DOHH2 (cell line): ENCODE measurements at regions not wholly inside any gene's neighbourhood (a gene's known extent, or its start where the extent isn't known, plus 50 kb on each side); places are given as distances from the start of the nearest gene placed in this dataset.

Source experiments
- H3F3A ChIP-seq: fragments of 200-600 bp; sonication (generic), shearing (Covaris generic); 2 replicates; pipeline ENCODE4 v1.6.0; 2016; ENCODE audit warnings: antibody characterized with exemption, mild to moderate bottlenecking; ENCODE audit not compliant: control insufficient read depth, insufficient read depth
- H3K27ac ChIP-seq: fragments of 200-600 bp; sonication (generic); 2 replicates; pipeline ENCODE4 v1.5.1; 2014; ENCODE audit warnings: low read depth, mild to moderate bottlenecking, low read length, moderate library complexity
- H3K27me3 ChIP-seq: fragments of 200-600 bp; sonication (generic); 2 replicates; pipeline ENCODE4 v1.6.1; 2014; ENCODE audit warnings: mild to moderate bottlenecking, low read length, mixed read lengths; ENCODE audit not compliant: control insufficient read depth
- H3K36me3 ChIP-seq: fragments of 200-600 bp; sonication (generic); 2 replicates; pipeline ENCODE4 v1.6.1; 2014; ENCODE audit warnings: mild to moderate bottlenecking, low read length, moderate library complexity, mixed read lengths; ENCODE audit not compliant: control insufficient read depth
- H3K4me1 ChIP-seq: fragments of 200-600 bp; sonication (generic); 2 replicates; pipeline ENCODE4 v1.6.1; 2014; ENCODE audit warnings: mild to moderate bottlenecking, low read length, mixed read lengths; ENCODE audit not compliant: control insufficient read depth
- H3K4me2 ChIP-seq: fragments of 200-600 bp; sonication (generic); 2 replicates; pipeline ENCODE4 v1.6.0; 2014; ENCODE audit warnings: mild to moderate bottlenecking, low read length, moderate library complexity
- H3K4me3 ChIP-seq: fragments of 200-600 bp; sonication (generic); 2 replicates; pipeline ENCODE4 v1.5.1; 2014; ENCODE audit warnings: mild to moderate bottlenecking, low read length, mixed read lengths
- H3K79me2 ChIP-seq: fragments of 200-600 bp; sonication (generic); 2 replicates; pipeline ENCODE4 v1.6.1; 2014; ENCODE audit warnings: mild to moderate bottlenecking, low read length, mixed read lengths; ENCODE audit not compliant: control insufficient read depth
- H3K9me2 ChIP-seq: fragments of 200-600 bp; sonication (generic); replicated peaks from 2 replicates; pipeline ENCODE4 v1.6.1; 2014; ENCODE audit warnings: mild to moderate bottlenecking, low read length, mixed read lengths; ENCODE audit not compliant: control insufficient read depth
- H3K9me3 ChIP-seq: fragments of 200-600 bp; sonication (generic); 2 replicates; pipeline ENCODE4 v1.6.1; 2014; ENCODE audit warnings: antibody characterized with exemption, low read length, mixed read lengths; ENCODE audit not compliant: control insufficient read depth, insufficient read depth
- H4K20me1 ChIP-seq: fragments of 200-600 bp; sonication (generic); 2 replicates; pipeline ENCODE4 v1.6.0; 2014; ENCODE audit warnings: low read depth, mild to moderate bottlenecking, antibody characterized with exemption, low read length, moderate library complexity; ENCODE audit not compliant: control insufficient read depth, insufficient read depth
- EZH2phosphoT487 ChIP-seq: fragments of 200-600 bp; sonication (generic); IDR thresholded peaks from 2 replicates; pipeline ENCODE4 v1.6.1; 2017; ENCODE audit warnings: borderline replicate concordance, mild to moderate bottlenecking, antibody characterized with exemption, low read length, moderate library complexity, mixed read lengths
- TF ChIP-seq, protein P1 (sequence below): fragments of 200-600 bp; sonication (generic); IDR thresholded peaks from one replicate; pipeline ENCODE4 v1.5.1; 2014; ENCODE audit warnings: antibody characterized with exemption, mild to moderate bottlenecking, low read depth, low read length; ENCODE audit not compliant: poor library complexity, severe bottlenecking

DNA sequence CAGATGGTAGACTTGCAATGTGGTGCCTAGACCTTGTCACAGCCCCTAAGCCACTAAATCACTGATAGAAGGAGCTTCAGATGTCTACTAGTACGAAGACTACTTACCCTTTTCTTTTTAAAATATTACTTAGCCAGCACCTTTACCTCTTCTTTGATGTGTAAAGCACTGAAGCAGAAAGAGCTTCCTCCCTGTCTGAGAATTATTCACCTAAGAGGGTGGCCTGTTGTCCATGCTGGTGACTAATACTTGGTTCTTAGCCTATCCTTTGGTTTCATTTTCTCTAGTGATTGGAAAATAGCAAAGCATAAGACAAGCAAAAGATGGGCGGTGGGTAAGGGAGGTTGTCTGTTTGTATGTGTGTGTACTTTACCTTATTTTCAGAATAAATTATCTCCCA, 794.6 kb downstream of the TFAP2A start:
- H4K20me1 ChIP-seq, result no peaks in the 10 kb centered on the region
- no peaks in the 10 kb centered on the region for H3K79me2 ChIP-seq
- no peaks in the 10 kb centered on the region for H3K9me3 ChIP-seq
- no peaks in the 10 kb centered on the region for H3K36me3 ChIP-seq
- no peak overlapping the region for H3K4me2 ChIP-seq
- H3K27ac ChIP-seq, result no peak overlapping the region
- H3K27me3 ChIP-seq, result no peaks in the 10 kb centered on the region
- H3K4me3 ChIP-seq, result no peak overlapping the region
- TF ChIP-seq, protein P1, sequence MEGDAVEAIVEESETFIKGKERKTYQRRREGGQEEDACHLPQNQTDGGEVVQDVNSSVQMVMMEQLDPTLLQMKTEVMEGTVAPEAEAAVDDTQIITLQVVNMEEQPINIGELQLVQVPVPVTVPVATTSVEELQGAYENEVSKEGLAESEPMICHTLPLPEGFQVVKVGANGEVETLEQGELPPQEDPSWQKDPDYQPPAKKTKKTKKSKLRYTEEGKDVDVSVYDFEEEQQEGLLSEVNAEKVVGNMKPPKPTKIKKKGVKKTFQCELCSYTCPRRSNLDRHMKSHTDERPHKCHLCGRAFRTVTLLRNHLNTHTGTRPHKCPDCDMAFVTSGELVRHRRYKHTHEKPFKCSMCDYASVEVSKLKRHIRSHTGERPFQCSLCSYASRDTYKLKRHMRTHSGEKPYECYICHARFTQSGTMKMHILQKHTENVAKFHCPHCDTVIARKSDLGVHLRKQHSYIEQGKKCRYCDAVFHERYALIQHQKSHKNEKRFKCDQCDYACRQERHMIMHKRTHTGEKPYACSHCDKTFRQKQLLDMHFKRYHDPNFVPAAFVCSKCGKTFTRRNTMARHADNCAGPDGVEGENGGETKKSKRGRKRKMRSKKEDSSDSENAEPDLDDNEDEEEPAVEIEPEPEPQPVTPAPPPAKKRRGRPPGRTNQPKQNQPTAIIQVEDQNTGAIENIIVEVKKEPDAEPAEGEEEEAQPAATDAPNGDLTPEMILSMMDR, result no peak
- TF ChIP-seq EZH2phosphoT487, result no peak
- no peaks in the 10 kb centered on the region for H3K4me1 ChIP-seq
- no peaks in the 10 kb centered on the region for H3F3A ChIP-seq
- H3K9me2 ChIP-seq, result no peaks in the 10 kb centered on the region

- H3K9me3 ChIP-seq, result no peaks in the 10 kb centered on the region
- H3K4me2 ChIP-seq, result no peak overlapping the region
- no peaks in the 10 kb centered on the region for H3K79me2 ChIP-seq
- no peaks in the 10 kb centered on the region for H3K9me2 ChIP-seq
- H4K20me1 ChIP-seq, result no peaks in the 10 kb centered on the region
- H3K27ac ChIP-seq, result no peak overlapping the region
- H3F3A ChIP-seq, result no peaks in the 10 kb centered on the region
- H3K27me3 ChIP-seq, result no peaks in the 10 kb centered on the region
- TF ChIP-seq, protein P1, result no peak
- TF ChIP-seq EZH2phosphoT487, result no peak
- no peak overlapping the region for H3K4me3 ChIP-seq
- H3K4me1 ChIP-seq, result no peaks in the 10 kb centered on the region
- H3K36me3 ChIP-seq, result no peaks in the 10 kb centered on the region
Observed at GRCh38 chr6:9614778-9615177, 800.1 kb downstream of the TFAP2A start.

GRCh38 chr6:9612489-9612888, 802.4 kb downstream of the TFAP2A start:
- Histone ChIP-seq H3K4me1 (no peaks in the 10 kb centered on the region), H3K27ac (no peak overlapping the region), H3K9me2 (no peaks in the 10 kb centered on the region), H3F3A (no peaks in the 10 kb centered on the region), H4K20me1 (no peaks in the 10 kb centered on the region), H3K27me3 (no peaks in the 10 kb centered on the region), H3K79me2 (no peaks in the 10 kb centered on the region), H3K9me3 (no peaks in the 10 kb centered on the region), H3K4me2 (no peak overlapping the region), H3K36me3 (no peaks in the 10 kb centered on the region), H3K4me3 (no peak overlapping the region)
- TF ChIP-seq, protein P1, result no peak
